Calu3 (cell line): ENCODE measurements at regions not wholly inside any gene's neighbourhood (a gene's known extent, or its start where the extent isn't known, plus 50 kb on each side); places are given as distances from the start of the nearest gene placed in this dataset.
"Not testable (repeated sequence)": the region's sequence is repeated elsewhere in the genome, so short reads cannot be mapped to it uniquely, and the experiment has no call there.

Source experiments
- BruUV-seq: library from RNA; stranded (reverse); fragments of 400-500 nt; replicated peaks from 2 replicates; lab custom pipeline; 2021; lab: Mats Ljungman, UMichigan
- CTCF ChIA-PET: fragments of 300-600 bp; sonication (Branson Sonifier 250); formaldehyde crosslinking; loops from one replicate; lab custom pipeline; 2022; ENCODE audit warnings: antibody characterized with exemption; lab: Charles Lee
- DNase-seq: peaks from one replicate; pipeline ENCODE4 v3.0.0; 2022
- H3K27ac Mint-ChIP-seq: one replicate; pipeline ENCODE4 v1.8.0; 2022; ENCODE audit warnings: mixed read lengths; ENCODE audit not compliant: unreplicated experiment
- H3K27me3 Mint-ChIP-seq: one replicate; pipeline ENCODE4 v1.8.0; 2022; ENCODE audit warnings: mixed read lengths; ENCODE audit not compliant: unreplicated experiment
- H3K36me3 Mint-ChIP-seq: one replicate; pipeline ENCODE4 v1.8.0; 2022; ENCODE audit warnings: mild to moderate bottlenecking, moderate library complexity, mixed read lengths; ENCODE audit not compliant: insufficient read depth, unreplicated experiment
- H3K4me1 Mint-ChIP-seq: one replicate; pipeline ENCODE4 v1.8.0; 2022; ENCODE audit warnings: mild to moderate bottlenecking, low read depth, mixed read lengths; ENCODE audit not compliant: unreplicated experiment
- H3K4me3 Mint-ChIP-seq: one replicate; pipeline ENCODE4 v1.8.0; 2022; ENCODE audit warnings: mild to moderate bottlenecking, low read depth, moderate library complexity, mixed read lengths; ENCODE audit not compliant: unreplicated experiment
- H3K9me3 Mint-ChIP-seq: one replicate; pipeline ENCODE4 v1.8.0; 2022; ENCODE audit warnings: low read depth, mixed read lengths; ENCODE audit not compliant: unreplicated experiment
- intact Hi-C: fragments of 100-400 bp; cut with micrococcal nuclease; formaldehyde crosslinking; loops from one replicate; pipeline ENCODE4 v1.10.0; 2022; ENCODE audit not compliant: unreplicated experiment
- TF ChIP-seq, protein P1 (sequence below): fragments of 200-600 bp; IDR thresholded peaks from one replicate; pipeline ENCODE4 v1.8.0; 2022; ENCODE audit warnings: antibody characterized with exemption; ENCODE audit not compliant: unreplicated experiment

DNA sequence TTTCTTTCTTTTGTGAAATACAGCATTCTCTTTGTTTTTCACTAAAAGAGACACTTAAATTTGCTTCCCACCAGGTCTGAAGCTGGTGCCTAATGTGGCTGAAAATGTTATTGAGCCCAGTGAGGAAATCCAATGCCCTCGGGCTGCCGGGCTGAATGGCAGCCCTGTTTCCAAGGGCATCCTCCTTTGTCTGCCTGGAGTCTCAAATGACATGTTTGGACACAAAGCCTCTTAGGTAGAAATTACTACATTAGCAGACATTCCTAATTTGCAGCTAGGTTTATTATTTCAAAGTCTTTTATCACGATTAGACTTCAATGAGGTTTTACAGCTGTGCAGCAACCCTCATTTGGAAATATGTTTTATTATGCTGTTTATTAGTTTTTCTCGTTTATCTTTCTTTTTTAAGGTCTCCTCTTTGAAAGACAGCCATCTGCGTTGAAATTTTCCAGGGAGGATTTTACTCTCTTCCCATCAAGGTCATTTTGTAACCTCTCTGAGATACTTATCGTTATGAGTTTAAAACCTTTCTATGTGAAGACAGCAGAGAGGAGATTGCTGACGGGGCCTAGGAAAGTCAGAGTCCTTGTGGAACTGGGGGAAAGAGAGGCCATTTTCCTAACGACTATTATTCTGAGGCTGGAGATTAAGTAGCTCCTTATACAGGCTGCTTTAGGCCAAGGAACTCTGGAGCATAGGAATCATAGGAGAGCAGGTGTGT lies 59.0 kb upstream of the ZNF532 start:
- TF ChIP-seq, protein P1, sequence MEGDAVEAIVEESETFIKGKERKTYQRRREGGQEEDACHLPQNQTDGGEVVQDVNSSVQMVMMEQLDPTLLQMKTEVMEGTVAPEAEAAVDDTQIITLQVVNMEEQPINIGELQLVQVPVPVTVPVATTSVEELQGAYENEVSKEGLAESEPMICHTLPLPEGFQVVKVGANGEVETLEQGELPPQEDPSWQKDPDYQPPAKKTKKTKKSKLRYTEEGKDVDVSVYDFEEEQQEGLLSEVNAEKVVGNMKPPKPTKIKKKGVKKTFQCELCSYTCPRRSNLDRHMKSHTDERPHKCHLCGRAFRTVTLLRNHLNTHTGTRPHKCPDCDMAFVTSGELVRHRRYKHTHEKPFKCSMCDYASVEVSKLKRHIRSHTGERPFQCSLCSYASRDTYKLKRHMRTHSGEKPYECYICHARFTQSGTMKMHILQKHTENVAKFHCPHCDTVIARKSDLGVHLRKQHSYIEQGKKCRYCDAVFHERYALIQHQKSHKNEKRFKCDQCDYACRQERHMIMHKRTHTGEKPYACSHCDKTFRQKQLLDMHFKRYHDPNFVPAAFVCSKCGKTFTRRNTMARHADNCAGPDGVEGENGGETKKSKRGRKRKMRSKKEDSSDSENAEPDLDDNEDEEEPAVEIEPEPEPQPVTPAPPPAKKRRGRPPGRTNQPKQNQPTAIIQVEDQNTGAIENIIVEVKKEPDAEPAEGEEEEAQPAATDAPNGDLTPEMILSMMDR, result no peak
- Mint-ChIP-seq H3K4me1 (peaks cover 11% of the 10 kb centered on the region), H3K9me3 (no peaks in the 10 kb centered on the region), H3K36me3 (no peaks in the 10 kb centered on the region), H3K27me3 (no peaks in the 10 kb centered on the region), H3K4me3 (no peak overlapping the region), H3K27ac (no peak overlapping the region)
- DNase-seq, result no peak
- CTCF ChIA-PET, result no interaction called here
- BruUV-seq, result no TSS peak
- intact Hi-C loops, result no loop called here

DNA sequence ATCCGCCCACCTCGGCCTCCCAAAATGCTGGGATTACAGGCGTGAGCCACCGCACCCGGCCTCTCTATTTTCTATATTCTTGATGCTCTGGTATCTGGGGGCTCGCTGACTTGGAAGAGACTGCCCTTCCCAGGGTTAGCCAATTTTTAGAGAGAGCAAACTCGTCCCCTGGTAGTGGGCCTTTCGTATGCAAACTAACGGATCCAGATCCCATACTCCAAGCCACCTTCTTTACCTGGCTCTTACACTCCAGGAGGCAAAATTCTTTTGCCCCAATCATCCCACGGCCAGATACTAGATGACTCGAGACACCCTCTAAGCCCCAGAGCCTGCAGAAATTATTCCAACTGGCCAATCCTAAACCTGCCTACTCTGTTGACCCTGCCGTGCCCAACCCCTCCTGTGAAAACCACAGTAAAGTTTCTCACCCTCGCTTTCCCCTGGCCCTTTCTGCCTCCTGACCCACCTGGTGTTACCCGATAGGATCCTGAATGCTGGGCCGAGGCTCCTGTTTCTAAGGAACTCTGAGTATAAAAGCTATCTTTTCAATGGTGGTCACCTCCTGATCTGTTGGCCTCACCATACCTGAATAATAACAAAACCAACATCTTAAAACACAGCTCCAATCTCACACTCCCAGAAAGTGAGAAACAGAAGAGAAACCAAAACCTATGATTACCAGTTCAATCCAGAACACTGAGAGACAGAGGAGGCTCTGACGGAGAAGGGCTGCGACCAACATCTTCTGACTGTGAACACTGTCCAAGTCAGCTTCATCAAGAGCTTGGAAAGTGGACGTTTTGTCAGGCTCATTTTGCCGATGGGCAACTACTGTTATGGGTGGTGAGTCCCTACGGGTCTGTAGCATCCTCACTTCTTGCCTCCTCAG lies 57.6 kb upstream of the ZNF532 start:
- Mint-ChIP-seq H3K27ac (no peak overlapping the region), H3K4me3 (no peak overlapping the region), H3K4me1 (peaks cover 11% of the 10 kb centered on the region), H3K9me3 (no peaks in the 10 kb centered on the region), H3K27me3 (no peaks in the 10 kb centered on the region), H3K36me3 (no peaks in the 10 kb centered on the region)
- TF ChIP-seq, protein P1, result no peak
- no TSS peak for BruUV-seq
- CTCF ChIA-PET, result interaction anchor here (0.6 kb wide), 1 partner anchor 263 kb away, joined by 3 read pairs; no protein-coding TSS in a partner anchor
- intact Hi-C loops, result no loop called here
- no peak for DNase-seq

DNA sequence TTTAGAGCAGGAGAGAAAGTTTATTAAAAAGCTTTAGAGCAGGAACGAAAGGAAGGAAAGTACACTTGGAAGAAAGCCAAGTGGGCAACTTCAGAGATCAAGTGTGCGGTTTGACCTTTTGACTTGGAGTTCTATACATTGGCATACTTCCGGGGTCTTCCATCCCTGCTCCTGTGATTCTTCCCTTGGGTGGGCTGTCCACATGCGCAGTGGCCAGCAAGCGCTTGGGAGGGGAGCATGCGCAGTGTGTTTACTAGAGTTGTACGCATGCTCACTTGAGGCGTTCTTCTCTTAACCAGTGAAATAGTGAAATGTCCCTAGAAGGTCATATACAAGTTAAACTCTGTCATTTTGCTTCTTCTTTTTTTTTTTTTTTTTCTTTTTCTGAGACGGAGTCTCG lies 56.9 kb upstream of the ZNF532 start:
- DNase-seq, result no peak
- Mint-ChIP-seq H3K4me1 (peaks cover 11% of the 10 kb centered on the region), H3K4me3 (no peak overlapping the region), H3K27ac (no peak overlapping the region), H3K36me3 (no peaks in the 10 kb centered on the region), H3K9me3 (no peaks in the 10 kb centered on the region), H3K27me3 (no peaks in the 10 kb centered on the region)
- TF ChIP-seq, protein P1, result no peak
- no TSS peak for BruUV-seq
- intact Hi-C loops, result no loop called here
- CTCF ChIA-PET, result interaction anchor here (0.6 kb wide), 1 partner anchor 263 kb away, joined by 3 read pairs; no protein-coding TSS in a partner anchor

DNA sequence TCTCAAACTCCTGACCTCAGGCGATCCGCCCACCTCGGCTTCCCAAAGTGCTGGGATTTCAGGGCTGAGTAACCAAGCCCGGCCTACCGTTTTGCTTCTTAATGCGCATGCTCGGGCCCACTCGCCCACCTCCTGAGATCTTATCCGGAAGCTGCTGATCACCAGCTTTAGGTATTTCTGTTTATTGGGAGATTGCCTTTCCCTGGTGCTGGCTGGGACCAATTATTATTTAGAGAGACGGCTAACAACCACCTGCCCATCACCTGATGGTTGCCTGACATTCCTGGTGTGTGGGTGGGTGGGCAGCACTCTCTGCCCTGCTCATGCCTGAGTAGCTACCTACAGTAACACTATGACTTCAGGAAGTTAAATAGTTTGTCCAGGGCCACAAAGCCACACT lies 56.3 kb upstream of the ZNF532 start:
- Mint-ChIP-seq H3K27me3 (no peaks in the 10 kb centered on the region), H3K9me3 (no peaks in the 10 kb centered on the region), H3K27ac (no peak overlapping the region), H3K4me1 (peaks cover 11% of the 10 kb centered on the region), H3K4me3 (no peak overlapping the region), H3K36me3 (no peaks in the 10 kb centered on the region)
- CTCF ChIA-PET, result no interaction called here
- BruUV-seq, result no TSS peak
- TF ChIP-seq, protein P1, result no peak
- intact Hi-C loops, result no loop called here
- DNase-seq, result no peak

DNA sequence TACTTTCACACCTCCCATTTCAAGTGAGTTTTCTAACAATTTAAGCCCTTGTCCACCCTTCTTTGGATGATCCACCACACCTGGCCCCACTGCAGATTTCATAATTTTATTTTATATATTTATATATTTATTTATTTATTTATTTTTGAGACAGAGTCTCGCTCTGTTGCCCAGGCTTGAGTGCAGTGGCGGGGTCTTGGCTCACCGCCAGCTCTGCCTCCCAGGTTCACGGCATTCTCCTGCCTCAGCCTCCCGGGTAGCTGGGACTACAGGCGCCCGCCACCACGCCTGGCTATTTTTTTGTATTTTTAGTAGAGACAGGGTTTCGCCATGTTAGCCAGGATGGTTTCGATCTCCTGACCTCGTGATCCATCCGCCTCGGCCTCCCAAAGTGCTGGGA lies 52.8 kb upstream of the ZNF532 start:
- H3K27ac Mint-ChIP-seq, H3K36me3 Mint-ChIP-seq, H3K9me3 Mint-ChIP-seq, DNase-seq, CTCF ChIA-PET, H3K4me3 Mint-ChIP-seq, intact Hi-C loops, H3K27me3 Mint-ChIP-seq, BruUV-seq: not testable (repeated sequence)
- H3K4me1 Mint-ChIP-seq, result peaks cover 11% of the 10 kb centered on the region
